GM10248 (cell line): ENCODE measurements at regions not wholly inside any gene's neighbourhood (a gene's known extent, or its start where the extent isn't known, plus 50 kb on each side); places are given as distances from the start of the nearest gene placed in this dataset.
"Not testable (repeated sequence)": the region's sequence is repeated elsewhere in the genome, so short reads cannot be mapped to it uniquely, and the experiment has no call there.

Experiments
- CTCF ChIA-PET: fragments of 300-600 bp; sonication (Branson Sonifier 250); formaldehyde crosslinking; extraction: SDS; loops from one replicate; lab custom pipeline; 2021; ENCODE audit warnings: antibody characterized with exemption; lab: Yijun Ruan, JAX
- POLR2A ChIA-PET: fragments of 350-650 bp; sonication (Branson Sonifier 250); formaldehyde crosslinking; extraction: SDS; loops from one replicate; lab custom pipeline; 2020; ENCODE audit warnings: antibody characterized with exemption; lab: Yijun Ruan, JAX
- DNase-seq: peaks from one replicate; pipeline ENCODE4 v3.0.0; 2012; ENCODE audit errors: extremely low spot score
- CTCF ChIP-seq: IDR thresholded peaks from 2 replicates; pipeline ENCODE4 v1.5.1; 2012; ENCODE audit warnings: mild to moderate bottlenecking, low read depth; ENCODE audit errors: extremely low read depth, missing control alignments, control extremely low read depth

GRCh38 chr1:100597061-100597741 lies 59.3 kb downstream of the GPR88 start:
- ChIA-PET CTCF (interaction anchor here (1.0 kb wide), 1 partner anchor 111 kb away, joined by 3 read pairs; no protein-coding TSS in a partner anchor), POLR2A (no interaction called here)
- no peak for DNase-seq
- TF ChIP-seq CTCF, result no peak

- no peak for DNase-seq
- POLR2A ChIA-PET, result no interaction called here
- CTCF ChIA-PET, result no interaction called here
- no peak for TF ChIP-seq CTCF
These were observed 59.8 kb downstream of the GPR88 start for GRCh38 chr1:100597784-100598183.

GRCh38 chr1:100600377-100600776 lies 62.4 kb downstream of the GPR88 start:
- POLR2A ChIA-PET, CTCF ChIA-PET, DNase-seq: not testable (repeated sequence)

GRCh38 chr1:100602028-100602427 lies 64.1 kb downstream of the GPR88 start:
- POLR2A ChIA-PET, DNase-seq, CTCF ChIA-PET: not testable (repeated sequence)

GRCh38 chr1:100604372-100604771 lies 66.4 kb downstream of the GPR88 start:
- CTCF ChIA-PET, result no interaction called here
- no peak for DNase-seq
- TF ChIP-seq CTCF, result no peak
- POLR2A ChIA-PET, result no interaction called here

GRCh38 chr1:100606438-100606837 lies 68.5 kb downstream of the GPR88 start:
- no peak for DNase-seq
- peak; percentile 43 for TF ChIP-seq CTCF
- POLR2A ChIA-PET, result no interaction called here
- CTCF ChIA-PET, result interaction anchor here (0.6 to 1.8 kb wide), 5 partner anchors 9 to 874 kb away, joined by 3 to 9 read pairs (median 7); no protein-coding TSS in a partner anchor

GRCh38 chr1:100607628-100608240 lies 69.8 kb downstream of the GPR88 start:
- no peak for TF ChIP-seq CTCF
- DNase-seq, result no peak
- CTCF ChIA-PET, result interaction anchor here (1.5 to 1.8 kb wide), 2 partner anchors 8 to 12 kb away, joined by 7 read pairs; no protein-coding TSS in a partner anchor
- POLR2A ChIA-PET, result no interaction called here
